Aorta (tissue), 5 donors: ENCODE measurements at regions not wholly inside any gene's neighbourhood (a gene's known extent, or its start where the extent isn't known, plus 50 kb on each side); places are given as distances from the start of the nearest gene placed in this dataset.
A peak's percentile ranks its signal among the peaks of the same experiment; 100 is the strongest.

ENCODE experiments used
- ATAC-seq: fragments of 200-7000 bp; cut with Tn5 transposase; one replicate; pipeline ENCODE4 v1.9.1; 2022; ENCODE audit warnings: moderate library complexity; ENCODE audit not compliant: low FRiP score
- DNase-seq, 2 donors: peaks; one replicate each; pipeline ENCODE4 v3.0.0-alpha.2; 2020
- H3K27ac ChIP-seq, 2 donors: one replicate each; pipeline ENCODE4 v1.5.1; 2013; ENCODE audit warnings: low read length in 2 of 2, mild to moderate bottlenecking in 2 of 2, moderate library complexity in 2 of 2, control low read depth in 1 of 2, inconsistent platforms in 1 of 2, low read depth in 1 of 2
- H3K27me3 ChIP-seq, 2 donors: one replicate each; pipeline ENCODE4 v1.6.1; 2013; ENCODE audit warnings: control low read depth in 1 of 2, low read length in 1 of 2, mild to moderate bottlenecking in 1 of 2, moderate library complexity in 1 of 2; ENCODE audit not compliant: insufficient read depth in 2 of 2, control insufficient read depth in 1 of 2
- H3K36me3 ChIP-seq, 2 donors: one replicate each; pipeline ENCODE4 v1.6.1; 2013; ENCODE audit warnings: control low read depth in 1 of 2, low read length in 1 of 2, mild to moderate bottlenecking in 1 of 2; ENCODE audit not compliant: insufficient read depth in 2 of 2, control insufficient read depth in 1 of 2
- H3K4me1 ChIP-seq, 2 donors: one replicate each; pipeline ENCODE4 v1.6.1; 2013; ENCODE audit warnings: low read length in 2 of 2, control low read depth in 1 of 2, mild to moderate bottlenecking in 1 of 2, moderate library complexity in 1 of 2; ENCODE audit not compliant: insufficient read depth in 2 of 2, control insufficient read depth in 1 of 2
- H3K4me3 ChIP-seq, 2 donors: one replicate each; pipeline ENCODE4 v1.5.1; 2013; ENCODE audit warnings: low read length in 2 of 2, control low read depth in 1 of 2, mild to moderate bottlenecking in 1 of 2
- H3K9me3 ChIP-seq: one replicate; pipeline ENCODE4 v1.6.1; 2013; ENCODE audit warnings: mild to moderate bottlenecking, low read length; ENCODE audit not compliant: control insufficient read depth
- WGBS, 2 donors: extraction: QIAGEN DNeasy Blood & Tissue Kit; methylation state at CpG; one replicate each; pipeline ENCODE4 v1.1.7; 2013; 5-methylcytosine and 5-hydroxymethylcytosine counted together
- intact Hi-C, 2 donors: fragments of 100-400 bp; cut with DNase I; formaldehyde crosslinking; loops; one replicate each; pipeline versions ENCODE4 v1.14.2 to v1.15.0; 2022
- donor health status: healthy with polysubstance abuse.
- donor health status: Bipolar disorder and iron deficiency.
- donor health status: DM: no; HTN: no; CAD: no.
- donor health status: DM: no; HTN: no; CAD: no.
- donor health status: DM: yes; HTN: yes; CAD: no.

- Histone ChIP-seq H3K9me3 (no peaks in the 10 kb centered on the region), H3K27ac (no peak overlapping the region), H3K4me1 (no peaks in the 10 kb centered on the region), H3K4me3 (no peak overlapping the region), H3K36me3 (no peaks in the 10 kb centered on the region), H3K27me3 (no peaks in the 10 kb centered on the region)
- ATAC-seq = no peak
- 86 to 88% methylated on average over 12 of the region's 12 CpGs for WGBS, 2 donors
- DNase-seq = no peak
- intact Hi-C loops = loop anchor here in 1 of 2 donors (10.0 kb wide), 1 partner anchor 552 kb away; the partner anchor contains the start of gene TRIB2
Observed at GRCh38 chr2:12162269-12163247, 416.1 kb downstream of the LPIN1 start.

- no peak for ATAC-seq
- 94 to 95% methylated on average over 12 of the region's 12 CpGs for WGBS, 2 donors
- H3K4me1 ChIP-seq = no peaks in the 10 kb centered on the region
- DNase-seq = no peak
- no peaks in the 10 kb centered on the region for H3K36me3 ChIP-seq
- no peaks in the 10 kb centered on the region for H3K9me3 ChIP-seq
- intact Hi-C loops = loop anchor here in 1 of 2 donors (10.0 kb wide), 1 partner anchor 551 kb away; the partner anchor contains the start of gene TRIB2
- H3K27ac ChIP-seq = no peak overlapping the region
- H3K4me3 ChIP-seq = no peak overlapping the region
- H3K27me3 ChIP-seq = no peaks in the 10 kb centered on the region
Observed at GRCh38 chr2:12163866-12164265, 417.4 kb downstream of the LPIN1 start.

GRCh38 chr2:12164689-12165088 lies 418.3 kb downstream of the LPIN1 start:
- ATAC-seq = no peak
- Histone ChIP-seq H3K9me3 (no peaks in the 10 kb centered on the region), H3K27me3 (no peaks in the 10 kb centered on the region), H3K27ac (no peak overlapping the region), H3K4me1 (peaks cover 0 to 7% of the 10 kb centered on the region in 2 donors), H3K4me3 (no peak overlapping the region), H3K36me3 (no peaks in the 10 kb centered on the region)
- intact Hi-C loops = loop anchor here in 1 of 2 donors (10.0 kb wide), 1 partner anchor 550 kb away; the partner anchor contains the start of gene TRIB2
- 85 to 88% methylated on average over 5 of the region's 5 CpGs for WGBS, 2 donors
- no peak for DNase-seq

GRCh38 chr2:12167525-12168317 lies 421.3 kb downstream of the LPIN1 start:
- ATAC-seq (no peak), DNase-seq (no peak)
- H3K4me1 ChIP-seq = peaks cover 0 to 7% of the 10 kb centered on the region in 2 donors
- H3K4me3 ChIP-seq = no peak overlapping the region
- no peaks in the 10 kb centered on the region for H3K36me3 ChIP-seq
- no peaks in the 10 kb centered on the region for H3K9me3 ChIP-seq
- WGBS, 2 donors = 84% methylated on average over 13 of the region's 13 CpGs
- peaks cover 0 to 1% of the 10 kb centered on the region in 2 donors for H3K27me3 ChIP-seq
- intact Hi-C loops = loop anchor here in 1 of 2 donors (10.0 kb wide), 1 partner anchor 547 kb away; the partner anchor contains the start of gene TRIB2
- no peak overlapping the region for H3K27ac ChIP-seq

GRCh38 chr2:12168354-12168753 lies 421.9 kb downstream of the LPIN1 start:
- H3K4me1 ChIP-seq = peaks cover 0 to 7% of the 10 kb centered on the region in 2 donors
- ATAC-seq (no peak), DNase-seq (no peak)
- no peaks in the 10 kb centered on the region for H3K9me3 ChIP-seq
- H3K27ac ChIP-seq = no peak overlapping the region
- no peak overlapping the region for H3K4me3 ChIP-seq
- H3K27me3 ChIP-seq = peaks cover 0 to 1% of the 10 kb centered on the region in 2 donors
- WGBS, 2 donors = 98% methylated on average over 6 of the region's 6 CpGs
- intact Hi-C loops = loop anchor here in 1 of 2 donors (10.0 kb wide), 1 partner anchor 546 kb away; the partner anchor contains the start of gene TRIB2
- no peaks in the 10 kb centered on the region for H3K36me3 ChIP-seq

GRCh38 chr2:12168791-12169388 lies 422.5 kb downstream of the LPIN1 start:
- ATAC-seq (peak; percentile 87), DNase-seq (no peak)
- WGBS, 2 donors = 68 to 73% methylated on average over 4 of the region's 4 CpGs
- H3K27ac ChIP-seq = no peak overlapping the region
- H3K36me3 ChIP-seq = no peaks in the 10 kb centered on the region
- peaks cover 0 to 1% of the 10 kb centered on the region in 2 donors for H3K27me3 ChIP-seq
- peaks cover 0 to 7% of the 10 kb centered on the region in 2 donors for H3K4me1 ChIP-seq
- H3K4me3 ChIP-seq = no peak overlapping the region
- intact Hi-C loops = loop anchor here in 1 of 2 donors (10.0 kb wide), 1 partner anchor 546 kb away; the partner anchor contains the start of gene TRIB2
- H3K9me3 ChIP-seq = no peaks in the 10 kb centered on the region

GRCh38 chr2:12169721-12170120 lies 423.3 kb downstream of the LPIN1 start:
- ATAC-seq (peak; percentile 68), DNase-seq (peak; percentile 81 to 90)
- no peaks in the 10 kb centered on the region for H3K36me3 ChIP-seq
- no peak overlapping the region for H3K27ac ChIP-seq
- H3K27me3 ChIP-seq = peaks cover 0 to 1% of the 10 kb centered on the region in 2 donors
- no peaks in the 10 kb centered on the region for H3K9me3 ChIP-seq
- intact Hi-C loops = loop anchor here in 1 of 2 donors (10.0 kb wide), 1 partner anchor 545 kb away; the partner anchor contains the start of gene TRIB2
- WGBS, 2 donors = 37 to 40% methylated on average over 6 of the region's 6 CpGs
- no peak overlapping the region for H3K4me3 ChIP-seq
- peaks cover 0 to 7% of the 10 kb centered on the region in 2 donors for H3K4me1 ChIP-seq

- H3K36me3 ChIP-seq = no peaks in the 10 kb centered on the region
- intact Hi-C loops = no loop called here
- DNase-seq (no peak), ATAC-seq (no peak)
- peaks cover 0 to 1% of the 10 kb centered on the region in 2 donors for H3K27me3 ChIP-seq
- peaks cover 0 to 7% of the 10 kb centered on the region in 2 donors for H3K4me1 ChIP-seq
- H3K27ac ChIP-seq = peak overlapping the region in 1 of 2 donors; percentile 39
- no peaks in the 10 kb centered on the region for H3K9me3 ChIP-seq
- no peak overlapping the region for H3K4me3 ChIP-seq
- WGBS, 2 donors = 44 to 50% methylated on average over 5 of the region's 5 CpGs
Observed at GRCh38 chr2:12170121-12170520, 423.7 kb downstream of the LPIN1 start.
